B cell (primary cell): ENCODE measurements at regions not wholly inside any gene's neighbourhood (a gene's known extent, or its start where the extent isn't known, plus 50 kb on each side); places are given as distances from the start of the nearest gene placed in this dataset.

ENCODE experiments used
- ATAC-seq: fragments of 200-7000 bp; cut with Tn5 transposase; one replicate; pipeline ENCODE4 v1.10.0; 2021; ENCODE audit warnings: low read depth, mild to moderate bottlenecking, moderate number of reproducible peaks, moderate library complexity
- CTCF ChIA-PET: fragments of 350-600 bp; sonication (Branson Sonifier 250); formaldehyde crosslinking; loops from one replicate; lab custom pipeline; 2021; ENCODE audit warnings: antibody characterized with exemption, inconsistent platforms; lab: Charles Lee
- POLR2A ChIA-PET: fragments of 350-600 bp; sonication (Branson Sonifier 250); formaldehyde crosslinking; loops from one replicate; lab custom pipeline; 2021; ENCODE audit warnings: antibody characterized with exemption; lab: Charles Lee
- DNase-seq: peaks from one replicate; pipeline ENCODE4 v3.0.0; 2013
- H2AFZ ChIP-seq: 2 replicates; pipeline ENCODE4 v1.6.1; 2012; ENCODE audit warnings: mild to moderate bottlenecking, low read depth, low read length; ENCODE audit not compliant: insufficient read depth, poor library complexity, severe bottlenecking
- H3K27ac ChIP-seq, 2 donors: 1 replicate in 1 of 2; 2 replicates in 1 of 2; pipeline ENCODE4 v1.5.1; 2012 to 2013; ENCODE audit warnings: low read length in 2 of 2, mild to moderate bottlenecking in 2 of 2, moderate library complexity in 1 of 2
- H3K27me3 ChIP-seq, 4 experiments: fragments of 200-600 bp in 1 of 4; sonication (generic) in 1 of 4; replicated peaks in 1 of 4; 1 replicate in 2 of 4; 2 replicates in 2 of 4; pipeline versions ENCODE4 v1.6.1 to v1.7.0; 2013 to 2016; ENCODE audit warnings: low read length in 3 of 4, mild to moderate bottlenecking in 2 of 4, mixed read lengths in 1 of 4, moderate library complexity in 1 of 4; ENCODE audit not compliant: insufficient read depth in 4 of 4, control insufficient read depth in 3 of 4; ENCODE audit errors: control extremely low read depth in 1 of 4
- H3K36me3 ChIP-seq, 2 experiments: replicated peaks in 1 of 2; 1 replicate in 1 of 2; 2 replicates in 1 of 2; pipeline versions ENCODE4 v1.6.1 to v1.7.1; 2013; ENCODE audit warnings: low read length in 1 of 2; ENCODE audit not compliant: insufficient read depth in 2 of 2, control insufficient read depth in 1 of 2; ENCODE audit errors: control extremely low read depth in 1 of 2, extremely low read depth in 1 of 2
- H3K4me1 ChIP-seq, 2 donors: fragments of 200-600 bp in 1 of 2; sonication (generic) in 1 of 2; 1 replicate in 1 of 2; 2 replicates in 1 of 2; pipeline versions ENCODE4 v1.5.1 to v1.6.1; 2013 to 2017; ENCODE audit warnings: low read length in 2 of 2; ENCODE audit not compliant: control insufficient read depth in 2 of 2, insufficient read depth in 2 of 2
- H3K4me2 ChIP-seq: replicated peaks from 2 replicates; pipeline ENCODE3; 2012; ENCODE audit warnings: mild to moderate bottlenecking, low read depth, low read length; ENCODE audit not compliant: poor library complexity, severe bottlenecking
- H3K4me3 ChIP-seq, 5 experiments: fragments of 200-600 bp in 1 of 5; sonication (generic) in 1 of 5; 1 replicate in 3 of 5; 2 replicates in 2 of 5; pipeline versions ENCODE4 v1.5.1 to v1.7.0; 2011 to 2016; ENCODE audit warnings: low read length in 4 of 5, mild to moderate bottlenecking in 4 of 5, low read depth in 2 of 5, control low read depth in 1 of 5, moderate library complexity in 1 of 5; ENCODE audit not compliant: insufficient read depth in 1 of 5; ENCODE audit errors: control extremely low read depth in 1 of 5, extremely low read depth in 1 of 5
- H3K79me2 ChIP-seq: fragments of 200-600 bp; sonication (generic); one replicate; pipeline ENCODE4 v1.6.0; 2016; ENCODE audit warnings: low read length; ENCODE audit not compliant: control insufficient read depth, insufficient read depth
- H3K9ac ChIP-seq: fragments of 200-600 bp; sonication (generic); 2 replicates; pipeline ENCODE4 v1.6.1; 2017; ENCODE audit warnings: mild to moderate bottlenecking, low read length, moderate library complexity
- H3K9me3 ChIP-seq, 3 donors: one replicate each; pipeline versions ENCODE4 v1.6.1 to v1.7.1; 2013; ENCODE audit warnings: low read length in 2 of 3; ENCODE audit not compliant: control insufficient read depth in 2 of 3, insufficient read depth in 1 of 3; ENCODE audit errors: control extremely low read depth in 1 of 3
- H4K20me1 ChIP-seq: 2 replicates; pipeline ENCODE4 v1.6.0; 2012; ENCODE audit warnings: mild to moderate bottlenecking, low read length; ENCODE audit not compliant: insufficient read depth, control insufficient read depth, poor library complexity, severe bottlenecking
- H3K27ac Mint-ChIP-seq: one replicate; pipeline ENCODE4 v1.8.0; 2021; ENCODE audit warnings: mixed read lengths
- H3K27me3 Mint-ChIP-seq: one replicate; pipeline ENCODE4 v1.8.0; 2021; ENCODE audit warnings: mixed read lengths
- H3K4me1 Mint-ChIP-seq: one replicate; pipeline ENCODE4 v1.8.0; 2021; ENCODE audit warnings: mixed read lengths
- H3K4me3 Mint-ChIP-seq: one replicate; pipeline ENCODE4 v1.8.0; 2021; ENCODE audit warnings: mixed read lengths
- H3K9me3 Mint-ChIP-seq: one replicate; pipeline ENCODE4 v1.8.0; 2022; ENCODE audit warnings: mixed read lengths; ENCODE audit not compliant: insufficient read depth
- EZH2 ChIP-seq: IDR thresholded peaks from 2 replicates; pipeline ENCODE4 v1.6.1; 2012; ENCODE audit warnings: borderline replicate concordance, low read depth, mild to moderate bottlenecking, moderate library complexity, low read length; ENCODE audit not compliant: insufficient read depth, poor library complexity, severe bottlenecking
- WGBS: methylation state at CpG from one replicate; pipeline ENCODE4 v1.1.5; 2013; ENCODE audit warnings: missing lambda C conversion rate; ENCODE audit not compliant: insufficient coverage; 5-methylcytosine and 5-hydroxymethylcytosine counted together
- intact Hi-C: fragments of 100-400 bp; cut with micrococcal nuclease; formaldehyde crosslinking; loops from one replicate; pipeline ENCODE4 v1.10.0; 2022
- TF ChIP-seq, protein P1 (sequence below): fragments of 200-600 bp; IDR thresholded peaks from one replicate; pipeline ENCODE4 v1.8.0; 2022; ENCODE audit warnings: antibody characterized with exemption, mild to moderate bottlenecking

DNA sequence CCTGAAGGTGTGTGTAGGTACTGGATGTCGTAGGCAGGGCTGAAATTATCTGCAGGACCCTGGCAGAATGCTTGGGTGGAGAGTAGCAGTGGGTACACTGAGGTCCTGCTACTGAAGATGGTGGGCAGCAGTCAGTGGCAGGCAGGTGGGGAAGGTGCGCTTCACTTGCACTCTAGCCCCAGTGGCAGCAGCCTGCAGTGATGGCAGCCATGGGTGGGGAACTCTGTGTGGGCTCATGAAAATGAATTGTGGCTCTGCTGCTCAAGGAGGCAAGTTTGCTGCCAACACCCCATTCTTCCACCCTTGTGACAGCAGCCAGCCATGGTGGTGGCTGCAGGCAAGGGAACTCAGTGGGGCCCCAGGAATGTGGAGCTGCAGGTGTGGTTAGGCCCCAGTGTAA lies 1242.7 kb upstream of the MIR17HG start:
- ChIA-PET CTCF (no interaction called here), POLR2A (no interaction called here)
- no peak overlapping the region for H2AFZ ChIP-seq
- no peaks in the 10 kb centered on the region for H3K4me1 ChIP-seq
- H3K27ac Mint-ChIP-seq, result no peak overlapping the region
- DNase-seq, result no peak
- H3K79me2 ChIP-seq, result no peaks in the 10 kb centered on the region
- H3K36me3 ChIP-seq, result no peaks in the 10 kb centered on the region
- H3K27me3 ChIP-seq, result no peaks in the 10 kb centered on the region
- TF ChIP-seq, protein P1, sequence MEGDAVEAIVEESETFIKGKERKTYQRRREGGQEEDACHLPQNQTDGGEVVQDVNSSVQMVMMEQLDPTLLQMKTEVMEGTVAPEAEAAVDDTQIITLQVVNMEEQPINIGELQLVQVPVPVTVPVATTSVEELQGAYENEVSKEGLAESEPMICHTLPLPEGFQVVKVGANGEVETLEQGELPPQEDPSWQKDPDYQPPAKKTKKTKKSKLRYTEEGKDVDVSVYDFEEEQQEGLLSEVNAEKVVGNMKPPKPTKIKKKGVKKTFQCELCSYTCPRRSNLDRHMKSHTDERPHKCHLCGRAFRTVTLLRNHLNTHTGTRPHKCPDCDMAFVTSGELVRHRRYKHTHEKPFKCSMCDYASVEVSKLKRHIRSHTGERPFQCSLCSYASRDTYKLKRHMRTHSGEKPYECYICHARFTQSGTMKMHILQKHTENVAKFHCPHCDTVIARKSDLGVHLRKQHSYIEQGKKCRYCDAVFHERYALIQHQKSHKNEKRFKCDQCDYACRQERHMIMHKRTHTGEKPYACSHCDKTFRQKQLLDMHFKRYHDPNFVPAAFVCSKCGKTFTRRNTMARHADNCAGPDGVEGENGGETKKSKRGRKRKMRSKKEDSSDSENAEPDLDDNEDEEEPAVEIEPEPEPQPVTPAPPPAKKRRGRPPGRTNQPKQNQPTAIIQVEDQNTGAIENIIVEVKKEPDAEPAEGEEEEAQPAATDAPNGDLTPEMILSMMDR, result no peak
- no peak for TF ChIP-seq EZH2
- no peak for ATAC-seq
- no peak overlapping the region for H3K9ac ChIP-seq
- no peak overlapping the region for H3K27ac ChIP-seq
- intact Hi-C loops, result no loop called here
- H3K4me1 Mint-ChIP-seq, result no peaks in the 10 kb centered on the region
- H3K9me3 ChIP-seq, result peaks cover 0 to 16% (median 0%) of the 10 kb centered on the region in 3 donors
- no peak overlapping the region for H3K4me2 ChIP-seq
- H4K20me1 ChIP-seq, result no peaks in the 10 kb centered on the region
- H3K9me3 Mint-ChIP-seq, result peaks cover 7% of the 10 kb centered on the region
- H3K4me3 Mint-ChIP-seq, result no peak overlapping the region
- no peak overlapping the region for H3K4me3 ChIP-seq
- no peaks in the 10 kb centered on the region for H3K27me3 Mint-ChIP-seq
- 75% methylated on average over 2 of the region's 2 CpGs for WGBS

DNA sequence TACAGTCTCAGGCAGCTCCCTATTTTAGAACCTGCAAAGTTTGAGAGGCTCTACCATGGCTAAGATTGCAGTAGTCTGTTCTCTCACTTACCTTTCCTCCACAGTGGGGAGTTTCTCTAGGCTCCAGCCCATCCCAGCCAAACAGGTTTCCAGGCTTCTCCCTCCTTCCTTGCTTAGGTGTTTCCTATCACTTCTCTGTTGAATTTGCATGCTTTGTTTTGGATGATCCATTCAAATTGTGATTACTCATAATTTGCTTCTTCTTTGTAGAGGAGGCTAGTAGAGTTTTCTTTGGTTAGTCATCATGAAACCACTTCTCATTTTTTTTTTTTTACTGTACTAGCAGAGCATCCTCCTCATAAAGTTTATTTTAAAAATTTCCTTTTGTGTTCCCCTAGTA lies 1242.2 kb upstream of the MIR17HG start:
- POLR2A ChIA-PET, result no interaction called here
- Histone ChIP-seq H3K4me3 (no peak overlapping the region), H3K27ac (no peak overlapping the region), H4K20me1 (no peaks in the 10 kb centered on the region), H3K4me1 (no peaks in the 10 kb centered on the region), H3K9me3 (peaks cover 0 to 14% (median 1%) of the 10 kb centered on the region in 3 donors), H3K4me2 (no peak overlapping the region), H2AFZ (no peak overlapping the region), H3K9ac (no peak overlapping the region), H3K27me3 (no peaks in the 10 kb centered on the region), H3K79me2 (no peaks in the 10 kb centered on the region), H3K36me3 (no peaks in the 10 kb centered on the region)
- Mint-ChIP-seq H3K4me3 (no peak overlapping the region), H3K4me1 (no peaks in the 10 kb centered on the region), H3K27me3 (no peaks in the 10 kb centered on the region), H3K9me3 (peaks cover 7% of the 10 kb centered on the region), H3K27ac (no peak overlapping the region)
- no peak for ATAC-seq
- intact Hi-C loops, result no loop called here
- TF ChIP-seq, protein P1, result no peak
- TF ChIP-seq EZH2, result no peak
- CTCF ChIA-PET, result no interaction called here
- DNase-seq, result no peak
